B cell (primary cell): ENCODE measurements at regions not wholly inside any gene's neighbourhood (a gene's known extent, or its start where the extent isn't known, plus 50 kb on each side); places are given as distances from the start of the nearest gene placed in this dataset.

Experiments
- ATAC-seq: fragments of 200-7000 bp; cut with Tn5 transposase; one replicate; pipeline ENCODE4 v1.10.0; 2021; ENCODE audit warnings: low read depth, mild to moderate bottlenecking, moderate number of reproducible peaks, moderate library complexity
- CTCF ChIA-PET: fragments of 350-600 bp; sonication (Branson Sonifier 250); formaldehyde crosslinking; loops from one replicate; lab custom pipeline; 2021; ENCODE audit warnings: antibody characterized with exemption, inconsistent platforms; lab: Charles Lee
- POLR2A ChIA-PET: fragments of 350-600 bp; sonication (Branson Sonifier 250); formaldehyde crosslinking; loops from one replicate; lab custom pipeline; 2021; ENCODE audit warnings: antibody characterized with exemption; lab: Charles Lee
- DNase-seq: peaks from one replicate; pipeline ENCODE4 v3.0.0; 2013
- H2AFZ ChIP-seq: 2 replicates; pipeline ENCODE4 v1.6.1; 2012; ENCODE audit warnings: mild to moderate bottlenecking, low read depth, low read length; ENCODE audit not compliant: insufficient read depth, poor library complexity, severe bottlenecking
- H3K27ac ChIP-seq, 2 donors: 1 replicate in 1 of 2; 2 replicates in 1 of 2; pipeline ENCODE4 v1.5.1; 2012 to 2013; ENCODE audit warnings: low read length in 2 of 2, mild to moderate bottlenecking in 2 of 2, moderate library complexity in 1 of 2
- H3K27me3 ChIP-seq, 4 experiments: fragments of 200-600 bp in 1 of 4; sonication (generic) in 1 of 4; replicated peaks in 1 of 4; 1 replicate in 2 of 4; 2 replicates in 2 of 4; pipeline versions ENCODE4 v1.6.1 to v1.7.0; 2013 to 2016; ENCODE audit warnings: low read length in 3 of 4, mild to moderate bottlenecking in 2 of 4, mixed read lengths in 1 of 4, moderate library complexity in 1 of 4; ENCODE audit not compliant: insufficient read depth in 4 of 4, control insufficient read depth in 3 of 4; ENCODE audit errors: control extremely low read depth in 1 of 4
- H3K36me3 ChIP-seq, 2 experiments: replicated peaks in 1 of 2; 1 replicate in 1 of 2; 2 replicates in 1 of 2; pipeline versions ENCODE4 v1.6.1 to v1.7.1; 2013; ENCODE audit warnings: low read length in 1 of 2; ENCODE audit not compliant: insufficient read depth in 2 of 2, control insufficient read depth in 1 of 2; ENCODE audit errors: control extremely low read depth in 1 of 2, extremely low read depth in 1 of 2
- H3K4me1 ChIP-seq, 2 donors: fragments of 200-600 bp in 1 of 2; sonication (generic) in 1 of 2; 1 replicate in 1 of 2; 2 replicates in 1 of 2; pipeline versions ENCODE4 v1.5.1 to v1.6.1; 2013 to 2017; ENCODE audit warnings: low read length in 2 of 2; ENCODE audit not compliant: control insufficient read depth in 2 of 2, insufficient read depth in 2 of 2
- H3K4me2 ChIP-seq: replicated peaks from 2 replicates; pipeline ENCODE3; 2012; ENCODE audit warnings: mild to moderate bottlenecking, low read depth, low read length; ENCODE audit not compliant: poor library complexity, severe bottlenecking
- H3K4me3 ChIP-seq, 5 experiments: fragments of 200-600 bp in 1 of 5; sonication (generic) in 1 of 5; 1 replicate in 3 of 5; 2 replicates in 2 of 5; pipeline versions ENCODE4 v1.5.1 to v1.7.0; 2011 to 2016; ENCODE audit warnings: low read length in 4 of 5, mild to moderate bottlenecking in 4 of 5, low read depth in 2 of 5, control low read depth in 1 of 5, moderate library complexity in 1 of 5; ENCODE audit not compliant: insufficient read depth in 1 of 5; ENCODE audit errors: control extremely low read depth in 1 of 5, extremely low read depth in 1 of 5
- H3K79me2 ChIP-seq: fragments of 200-600 bp; sonication (generic); one replicate; pipeline ENCODE4 v1.6.0; 2016; ENCODE audit warnings: low read length; ENCODE audit not compliant: control insufficient read depth, insufficient read depth
- H3K9ac ChIP-seq: fragments of 200-600 bp; sonication (generic); 2 replicates; pipeline ENCODE4 v1.6.1; 2017; ENCODE audit warnings: mild to moderate bottlenecking, low read length, moderate library complexity
- H3K9me3 ChIP-seq, 3 donors: one replicate each; pipeline versions ENCODE4 v1.6.1 to v1.7.1; 2013; ENCODE audit warnings: low read length in 2 of 3; ENCODE audit not compliant: control insufficient read depth in 2 of 3, insufficient read depth in 1 of 3; ENCODE audit errors: control extremely low read depth in 1 of 3
- H4K20me1 ChIP-seq: 2 replicates; pipeline ENCODE4 v1.6.0; 2012; ENCODE audit warnings: mild to moderate bottlenecking, low read length; ENCODE audit not compliant: insufficient read depth, control insufficient read depth, poor library complexity, severe bottlenecking
- H3K27ac Mint-ChIP-seq: one replicate; pipeline ENCODE4 v1.8.0; 2021; ENCODE audit warnings: mixed read lengths
- H3K27me3 Mint-ChIP-seq: one replicate; pipeline ENCODE4 v1.8.0; 2021; ENCODE audit warnings: mixed read lengths
- H3K4me1 Mint-ChIP-seq: one replicate; pipeline ENCODE4 v1.8.0; 2021; ENCODE audit warnings: mixed read lengths
- H3K4me3 Mint-ChIP-seq: one replicate; pipeline ENCODE4 v1.8.0; 2021; ENCODE audit warnings: mixed read lengths
- H3K9me3 Mint-ChIP-seq: one replicate; pipeline ENCODE4 v1.8.0; 2022; ENCODE audit warnings: mixed read lengths; ENCODE audit not compliant: insufficient read depth
- CTCF ChIP-seq: fragments of 200-600 bp; IDR thresholded peaks from one replicate; pipeline ENCODE4 v1.8.0; 2022; ENCODE audit warnings: antibody characterized with exemption, mild to moderate bottlenecking
- EZH2 ChIP-seq: IDR thresholded peaks from 2 replicates; pipeline ENCODE4 v1.6.1; 2012; ENCODE audit warnings: borderline replicate concordance, low read depth, mild to moderate bottlenecking, moderate library complexity, low read length; ENCODE audit not compliant: insufficient read depth, poor library complexity, severe bottlenecking
- WGBS: methylation state at CpG from one replicate; pipeline ENCODE4 v1.1.5; 2013; ENCODE audit warnings: missing lambda C conversion rate; ENCODE audit not compliant: insufficient coverage; 5-methylcytosine and 5-hydroxymethylcytosine counted together
- intact Hi-C: fragments of 100-400 bp; cut with micrococcal nuclease; formaldehyde crosslinking; loops from one replicate; pipeline ENCODE4 v1.10.0; 2022

- Histone ChIP-seq H3K79me2 (no peaks in the 10 kb centered on the region), H2AFZ (no peak overlapping the region), H3K9me3 (no peaks in the 10 kb centered on the region), H3K4me1 (no peaks in the 10 kb centered on the region), H3K4me2 (no peak overlapping the region), H3K27me3 (no peaks in the 10 kb centered on the region), H3K36me3 (no peaks in the 10 kb centered on the region), H3K4me3 (no peak overlapping the region), H3K27ac (no peak overlapping the region), H3K9ac (no peak overlapping the region), H4K20me1 (no peaks in the 10 kb centered on the region)
- H3K4me1 Mint-ChIP-seq: no peaks in the 10 kb centered on the region
- peaks cover 3% of the 10 kb centered on the region for H3K9me3 Mint-ChIP-seq
- DNase-seq (no peak), ATAC-seq (no peak)
- intact Hi-C loops: no loop called here
- 72% methylated on average over 5 of the region's 13 CpGs for WGBS
- no peaks in the 10 kb centered on the region for H3K27me3 Mint-ChIP-seq
- ChIA-PET CTCF (no interaction called here), POLR2A (no interaction called here)
- no peak overlapping the region for H3K4me3 Mint-ChIP-seq
- TF ChIP-seq EZH2: no peak
- no peak overlapping the region for H3K27ac Mint-ChIP-seq
These were observed 67.8 kb upstream of the POU3F1 start for GRCh38 chr1:38114241-38115026.

GRCh38 chr1:38113159-38113666 lies 66.6 kb upstream of the POU3F1 start:
- Histone ChIP-seq H3K27ac (no peak overlapping the region), H4K20me1 (no peaks in the 10 kb centered on the region), H3K79me2 (no peaks in the 10 kb centered on the region), H2AFZ (no peak overlapping the region), H3K27me3 (no peaks in the 10 kb centered on the region), H3K4me2 (no peak overlapping the region), H3K36me3 (no peaks in the 10 kb centered on the region), H3K4me3 (no peak overlapping the region), H3K4me1 (no peaks in the 10 kb centered on the region), H3K9ac (no peak overlapping the region), H3K9me3 (no peaks in the 10 kb centered on the region)
- Mint-ChIP-seq H3K4me1 (no peaks in the 10 kb centered on the region), H3K27ac (no peak overlapping the region), H3K9me3 (peaks cover 3% of the 10 kb centered on the region), H3K4me3 (no peak overlapping the region), H3K27me3 (no peaks in the 10 kb centered on the region)
- TF ChIP-seq CTCF: no peak
- no peak for TF ChIP-seq EZH2
- intact Hi-C loops: no loop called here
- DNase-seq: no peak
- ChIA-PET CTCF (no interaction called here), POLR2A (no interaction called here)
- no peak for ATAC-seq
- WGBS: 98% methylated on average over 7 of the region's 14 CpGs
